HG02938 (cell line): ENCODE measurements at regions not wholly inside any gene's neighbourhood (a gene's known extent, or its start where the extent isn't known, plus 50 kb on each side); places are given as distances from the start of the nearest gene placed in this dataset.

ENCODE experiments used
- ATAC-seq: cut with Tn5 transposase; IDR thresholded peaks from one replicate; pipeline ENCODE4 v1.9.1; 2021; ENCODE audit warnings: mild to moderate bottlenecking, moderate library complexity; ENCODE audit not compliant: unreplicated experiment

- ATAC-seq, result no peak
Measured at GRCh38 chrX:4935401-4935800, 1222.0 kb upstream of the PRKX start.

- no peak for ATAC-seq
Measured at GRCh38 chrX:4932790-4933189, 1219.3 kb upstream of the PRKX start.

DNA sequence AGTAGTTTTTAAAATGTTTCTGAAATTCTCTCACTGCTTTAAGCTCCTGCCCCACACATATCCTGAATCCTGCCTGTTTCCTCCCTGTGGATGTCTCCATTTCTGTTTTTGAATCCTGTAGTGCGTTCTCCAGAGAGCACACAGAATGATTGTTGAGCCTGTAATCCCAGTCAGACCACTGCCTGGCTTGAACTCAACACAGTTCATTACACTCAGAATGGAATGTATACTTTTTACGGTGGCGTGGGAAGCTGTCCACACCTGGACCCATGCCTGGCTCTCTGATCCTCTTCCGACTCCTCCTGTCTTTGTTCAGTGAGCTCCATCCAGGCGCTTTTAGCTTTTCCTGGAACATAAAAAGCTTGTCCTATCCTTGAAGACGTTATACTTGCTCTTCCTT is 1217.0 kb upstream of the PRKX start:
- ATAC-seq, result no peak

DNA sequence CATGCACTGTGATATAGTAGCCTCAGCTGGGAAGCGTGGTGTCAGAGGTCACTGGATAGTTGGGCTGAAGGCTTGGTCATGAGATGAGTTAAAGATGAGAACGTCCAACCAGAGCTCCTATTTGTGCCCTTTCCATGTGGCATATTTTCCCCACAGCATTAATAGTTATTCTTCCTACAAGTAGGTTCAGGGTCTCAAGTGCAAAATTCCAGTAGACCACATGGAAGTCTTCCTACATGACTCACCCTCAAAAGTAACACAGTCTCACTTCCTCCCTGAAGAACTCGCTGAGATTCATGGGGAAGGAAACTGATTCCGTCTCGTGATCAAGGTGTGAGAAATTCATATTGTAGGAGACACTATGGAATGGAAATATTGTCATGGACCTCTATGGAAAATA is 1212.5 kb upstream of the PRKX start:
- no peak for ATAC-seq

GRCh38 chrX:4909348-4909747 is 1195.9 kb upstream of the PRKX start:
- ATAC-seq, result no peak

DNA sequence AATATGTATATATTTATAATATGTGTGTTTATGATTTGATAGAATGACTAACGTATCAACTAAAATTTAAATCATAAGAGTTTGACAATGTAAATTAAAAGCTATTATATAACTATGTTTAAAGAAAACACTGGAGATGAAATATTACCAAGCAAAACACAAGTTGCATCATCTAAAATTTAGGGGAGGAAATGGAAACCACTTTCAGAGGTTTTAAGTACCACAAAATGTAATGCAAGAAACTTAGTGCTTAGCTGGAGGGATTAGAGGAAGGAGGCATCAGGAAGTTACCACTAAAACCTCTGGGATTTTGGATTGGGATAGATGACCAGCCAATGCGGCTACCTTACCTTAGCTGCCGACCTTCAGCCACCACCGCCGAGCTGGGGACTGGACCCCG is 1192.1 kb upstream of the PRKX start:
- no peak for ATAC-seq

- ATAC-seq, result no peak
Measured at GRCh38 chrX:4881277-4881676, 1167.8 kb upstream of the PRKX start.

DNA sequence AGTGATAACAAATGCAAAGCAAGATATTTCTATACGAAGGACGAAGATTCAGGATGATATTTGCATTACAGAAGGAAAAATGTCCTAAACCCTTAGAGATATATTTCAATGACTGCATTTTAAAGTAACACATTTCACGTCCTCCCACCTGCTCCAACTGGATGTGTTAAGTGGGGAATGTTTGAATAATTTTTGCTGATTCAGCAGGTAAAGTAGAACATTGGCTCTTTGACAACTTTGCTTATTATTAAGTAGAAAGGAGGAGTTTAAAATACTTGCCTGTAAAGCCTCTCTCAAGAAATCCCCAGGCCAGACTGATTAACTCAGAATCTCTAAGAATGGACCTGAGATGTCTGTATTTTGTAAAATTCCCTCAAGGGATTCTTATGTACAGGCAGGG is 1165.2 kb upstream of the PRKX start:
- ATAC-seq, result no peak

DNA sequence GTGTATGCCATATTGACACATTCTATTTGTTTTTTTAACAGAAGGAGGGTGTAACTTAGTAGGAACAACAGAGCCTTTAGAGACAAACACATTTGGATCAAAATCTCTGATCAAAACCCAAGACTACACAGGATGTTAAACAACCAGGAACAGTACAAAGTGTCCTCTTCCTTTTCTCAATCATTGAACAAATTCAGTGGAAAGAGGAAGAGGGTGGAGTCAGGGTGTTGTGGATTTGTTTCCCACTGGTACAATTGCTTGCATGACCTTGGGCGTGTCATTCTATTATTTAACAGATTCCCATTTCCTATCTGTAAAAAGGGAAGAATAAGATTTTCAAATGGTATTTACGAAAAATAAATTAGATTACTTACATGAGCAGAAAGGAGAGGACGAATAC is 1162.8 kb upstream of the PRKX start:
- ATAC-seq, result no peak

DNA sequence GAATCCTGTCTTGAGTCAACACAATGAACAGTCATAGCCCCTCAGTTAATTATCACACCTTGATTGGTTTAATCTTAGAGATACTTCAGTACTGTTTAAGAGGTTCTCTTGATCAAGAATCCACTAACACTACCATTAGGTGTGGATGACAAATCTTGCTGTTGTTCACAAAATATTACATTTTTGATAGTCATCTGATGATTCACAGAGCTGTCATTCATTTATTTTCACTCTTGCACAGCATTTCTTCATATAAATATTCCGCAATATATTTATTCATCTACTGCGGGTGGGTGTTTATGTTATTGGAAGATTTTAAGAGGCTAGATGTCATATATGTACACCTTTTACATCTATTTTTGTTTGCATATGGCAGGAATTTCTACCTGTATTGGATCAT is 1138.1 kb upstream of the PRKX start:
- ATAC-seq, result no peak

- ATAC-seq, result no peak
Measured at GRCh38 chrX:4850312-4850711, 1136.9 kb upstream of the PRKX start.

- no peak for ATAC-seq
Measured at GRCh38 chrX:4844376-4844775, 1130.9 kb upstream of the PRKX start.

DNA sequence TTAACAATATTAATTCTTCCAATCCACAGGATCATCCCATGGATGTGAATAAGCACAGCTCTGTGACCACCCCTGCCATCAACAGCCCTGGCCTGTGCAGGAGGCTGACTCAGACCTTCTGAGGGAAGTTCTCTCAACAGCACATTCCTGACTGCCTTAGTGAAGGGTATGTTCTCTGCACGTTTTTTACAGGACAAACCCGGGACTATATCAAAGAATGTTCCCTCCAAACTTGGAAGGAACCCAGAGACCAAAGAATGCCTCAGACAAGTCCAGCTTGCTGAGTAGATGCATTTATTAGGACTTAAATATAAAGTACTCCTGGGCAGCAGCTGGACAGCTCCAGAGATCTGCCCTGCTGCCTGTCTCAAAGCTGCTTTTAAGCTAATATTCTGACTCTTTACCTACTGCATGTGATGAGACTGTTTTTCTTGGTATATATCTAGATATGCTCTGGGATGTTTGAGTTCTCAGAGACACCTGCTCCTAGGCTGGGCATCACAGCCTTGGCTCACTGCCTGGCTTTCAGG is 1127.8 kb upstream of the PRKX start:
- ATAC-seq, result no peak

DNA sequence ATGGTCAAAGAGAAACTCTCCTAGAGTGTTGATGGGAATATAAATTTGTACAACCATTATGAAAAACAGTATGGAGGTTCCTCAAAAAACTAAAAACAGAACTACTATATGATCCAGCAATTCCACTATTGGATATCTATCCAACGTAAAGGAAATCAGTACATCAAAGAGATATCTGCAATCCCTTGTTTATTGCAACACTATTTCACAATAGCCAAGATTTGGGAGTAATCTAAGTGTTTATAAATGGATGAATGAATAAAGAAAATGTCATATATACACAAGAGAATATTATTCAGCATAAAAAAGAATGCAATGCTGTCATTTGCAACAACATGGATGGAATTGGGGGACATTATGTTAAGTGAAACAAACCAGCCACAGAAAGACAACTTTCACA is 1118.1 kb upstream of the PRKX start:
- no peak for ATAC-seq

DNA sequence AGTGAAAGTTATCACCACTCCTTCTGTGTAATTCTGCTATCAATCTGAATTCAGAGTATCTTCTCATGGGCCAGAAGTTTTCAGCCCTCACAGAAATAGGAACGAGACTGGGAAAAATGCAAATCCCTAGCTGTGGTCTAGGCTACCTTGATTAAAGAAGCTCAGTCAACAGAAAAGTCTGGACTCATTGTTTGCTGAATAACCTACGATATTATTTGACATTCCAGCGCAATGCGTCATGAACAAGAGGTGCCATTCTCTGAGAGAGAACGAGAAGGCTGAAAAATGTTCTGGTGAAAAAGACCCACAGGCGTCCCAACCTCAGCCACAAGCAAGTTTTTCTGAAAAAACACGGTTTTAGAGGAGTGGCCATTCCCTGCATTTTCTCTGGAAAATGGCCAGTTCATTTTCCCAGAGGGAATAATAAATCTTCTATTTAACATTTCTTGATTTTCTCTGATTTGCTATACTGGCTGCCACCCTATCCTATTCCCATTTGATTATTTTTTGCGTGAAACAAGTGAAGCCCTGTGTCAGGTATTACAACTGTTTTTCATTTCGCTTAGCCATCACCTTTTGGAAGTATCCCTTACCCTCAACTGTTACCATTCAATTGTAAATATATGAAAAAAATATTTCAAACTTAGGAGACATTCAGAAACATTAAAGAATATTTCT is 1117.6 kb upstream of the PRKX start:
- ATAC-seq, result no peak

- ATAC-seq, result no peak
Measured at GRCh38 chrX:4825550-4825949, 1112.1 kb upstream of the PRKX start.

- no peak for ATAC-seq
Measured at GRCh38 chrX:4809571-4809970, 1096.1 kb upstream of the PRKX start.

DNA sequence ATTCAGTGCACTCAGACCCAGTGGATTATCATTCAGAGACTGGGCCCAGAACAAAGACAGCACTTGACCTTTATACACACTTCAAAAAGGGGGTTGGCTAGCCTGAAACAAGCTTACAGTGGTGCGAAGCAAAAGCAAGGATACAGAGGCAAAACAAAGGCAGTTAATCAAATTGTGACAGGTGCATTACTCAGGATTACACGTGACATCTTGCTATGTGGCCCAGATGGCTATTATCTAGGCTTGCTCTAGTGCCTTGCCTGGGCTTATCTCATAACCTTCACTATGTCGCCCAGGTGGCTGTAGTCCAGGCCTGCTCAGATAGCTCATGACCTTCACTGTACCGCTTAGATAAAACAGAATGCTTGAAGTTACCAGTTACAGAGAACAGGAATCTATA is 1092.1 kb upstream of the PRKX start:
- ATAC-seq, result no peak

DNA sequence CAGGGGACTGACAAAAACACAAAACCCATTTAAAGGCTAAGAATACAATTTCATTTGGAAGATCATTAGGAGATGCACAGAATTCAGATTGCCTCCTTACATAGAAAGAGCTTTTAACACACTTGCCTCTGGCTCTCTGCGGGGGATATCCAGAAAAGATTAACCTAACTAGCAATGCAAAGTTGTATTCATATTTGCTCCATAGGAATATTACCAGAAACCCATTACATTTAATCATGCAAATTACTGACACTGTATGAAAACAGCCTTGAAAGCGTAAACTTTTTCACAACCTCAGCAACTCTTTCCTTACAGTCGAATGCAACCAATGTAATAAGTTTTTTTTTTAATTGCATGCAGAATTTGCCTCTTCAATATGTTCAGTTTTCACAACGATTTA is 1087.3 kb upstream of the PRKX start:
- no peak for ATAC-seq

DNA sequence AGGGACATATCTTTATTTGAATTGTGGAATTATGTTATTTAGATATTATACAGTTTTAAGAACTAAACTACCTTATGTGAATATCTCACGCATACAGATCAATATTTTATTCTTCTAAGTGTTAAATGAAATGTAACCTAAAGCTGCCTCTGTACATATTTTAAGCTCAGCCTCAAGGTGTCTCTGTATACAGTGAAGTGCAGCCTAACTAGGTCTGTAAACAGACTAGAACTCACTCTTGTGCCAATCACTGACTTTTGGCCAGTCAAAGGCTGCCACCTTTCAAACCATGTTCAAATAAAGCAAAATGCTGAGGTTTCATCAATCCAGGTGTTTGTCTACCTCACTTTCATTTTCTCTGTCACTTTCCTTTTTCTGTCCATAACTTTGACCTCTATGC is 1074.5 kb upstream of the PRKX start:
- no peak for ATAC-seq

GRCh38 chrX:4764888-4765287 is 1051.4 kb upstream of the PRKX start:
- ATAC-seq, result no peak

- no peak for ATAC-seq
Measured at GRCh38 chrX:4762196-4762595, 1048.7 kb upstream of the PRKX start.

- no peak for ATAC-seq
Measured at GRCh38 chrX:4754878-4755604, 1041.6 kb upstream of the PRKX start.
